ENCODE measurements at regions not wholly inside any gene's neighbourhood (a gene's known extent, or its start where the extent isn't known, plus 50 kb on each side); places are given as distances from the start of the nearest gene placed in this dataset.

GRCh38 chr5:107215611-107216010 is 455.1 kb downstream of the EFNA5 start:
- no peak for DNase-seq

GRCh38 chr5:107213025-107213424 is 457.7 kb downstream of the EFNA5 start:
- no peak for DNase-seq

- no peak for DNase-seq
These were observed 459.1 kb downstream of the EFNA5 start for GRCh38 chr5:107211630-107212029.

GRCh38 chr5:107208867-107209266 is 461.9 kb downstream of the EFNA5 start:
- DNase-seq: no peak

GRCh38 chr5:107204413-107204812 is 466.3 kb downstream of the EFNA5 start:
- no peak for DNase-seq

GRCh38 chr5:107203243-107203642 is 467.5 kb downstream of the EFNA5 start:
- no peak for DNase-seq

GRCh38 chr5:107199756-107200155 is 471.0 kb downstream of the EFNA5 start:
- DNase-seq: no peak

- no peak for DNase-seq
These were observed 474.2 kb downstream of the EFNA5 start for GRCh38 chr5:107196500-107197059.

- no peak for DNase-seq
These were observed 474.8 kb downstream of the EFNA5 start for GRCh38 chr5:107195890-107196395.

GRCh38 chr5:107184871-107185270 is 485.9 kb downstream of the EFNA5 start:
- no peak for DNase-seq

- DNase-seq: no peak
These were observed 486.7 kb downstream of the EFNA5 start for GRCh38 chr5:107184066-107184465.

GRCh38 chr5:107170620-107171019 is 500.1 kb downstream of the EFNA5 start:
- DNase-seq: no peak

GRCh38 chr5:107169867-107170266 is 500.9 kb downstream of the EFNA5 start:
- no peak for DNase-seq

GRCh38 chr5:107168848-107169752 is 501.6 kb downstream of the EFNA5 start:
- no peak for DNase-seq

GRCh38 chr5:107168086-107168485 is 502.7 kb downstream of the EFNA5 start:
- no peak for DNase-seq

GRCh38 chr5:107165296-107165695 is 505.4 kb downstream of the EFNA5 start:
- no peak for DNase-seq

GRCh38 chr5:107157809-107158208 is 512.9 kb downstream of the EFNA5 start:
- DNase-seq: no peak

- DNase-seq: no peak
These were observed 515.0 kb downstream of the EFNA5 start for GRCh38 chr5:107155707-107156106.

GRCh38 chr5:107154593-107154992 is 516.1 kb downstream of the EFNA5 start:
- no peak for DNase-seq

GRCh38 chr5:107153283-107153682 is 517.5 kb downstream of the EFNA5 start:
- no peak for DNase-seq

GRCh38 chr5:107149243-107150005 is 521.3 kb downstream of the EFNA5 start:
- DNase-seq: no peak

GRCh38 chr5:107147589-107147988 is 523.1 kb downstream of the EFNA5 start:
- no peak for DNase-seq

GRCh38 chr5:107146901-107147300 is 523.8 kb downstream of the EFNA5 start:
- no peak for DNase-seq

- no peak for DNase-seq
These were observed 535.3 kb downstream of the EFNA5 start for GRCh38 chr5:107135391-107135790.
